ENCODE measurements at regions not wholly inside any gene's neighbourhood (a gene's known extent, or its start where the extent isn't known, plus 50 kb on each side); places are given as distances from the start of the nearest gene placed in this dataset.
A peak's percentile ranks its signal among the peaks of the same experiment; 100 is the strongest.

- no peak for DNase-seq
Observed at GRCh38 chr13:53150568-53150967, 122.0 kb downstream of the OLFM4 start.

DNA sequence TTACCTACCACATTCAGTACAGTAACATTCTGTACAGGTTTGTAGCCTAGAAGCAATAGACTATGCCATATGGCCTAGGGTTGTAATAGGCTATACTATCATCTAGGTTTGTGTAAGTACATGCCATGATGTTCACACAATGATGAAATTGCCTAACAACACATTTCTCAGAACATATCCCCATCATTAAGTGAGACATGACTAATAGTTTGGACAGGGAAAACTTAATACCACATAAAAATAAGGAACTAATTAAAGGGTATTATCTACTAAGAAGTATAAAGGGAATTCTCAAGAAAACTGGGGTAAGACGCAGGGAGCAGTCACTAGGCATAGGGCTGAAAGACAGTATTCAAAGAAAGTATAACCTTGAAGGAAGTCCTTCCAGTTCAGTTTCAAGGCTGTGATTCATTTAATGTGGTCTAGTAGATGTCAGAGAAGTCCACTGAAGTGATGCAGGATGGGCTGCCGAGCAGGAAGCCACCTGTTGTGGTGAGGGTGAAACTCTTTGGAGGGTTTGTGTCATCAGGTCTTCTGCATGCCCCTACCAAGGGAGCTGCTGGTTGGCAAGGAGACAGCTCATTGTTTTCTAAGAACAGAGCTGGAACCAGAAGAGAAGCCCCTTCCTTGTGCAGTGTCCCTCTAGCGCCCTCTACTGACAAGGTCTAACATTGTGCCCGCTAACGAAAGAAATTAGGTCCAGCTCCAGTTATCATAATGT lies 122.9 kb downstream of the OLFM4 start:
- peak; percentile 64 for DNase-seq

DNA sequence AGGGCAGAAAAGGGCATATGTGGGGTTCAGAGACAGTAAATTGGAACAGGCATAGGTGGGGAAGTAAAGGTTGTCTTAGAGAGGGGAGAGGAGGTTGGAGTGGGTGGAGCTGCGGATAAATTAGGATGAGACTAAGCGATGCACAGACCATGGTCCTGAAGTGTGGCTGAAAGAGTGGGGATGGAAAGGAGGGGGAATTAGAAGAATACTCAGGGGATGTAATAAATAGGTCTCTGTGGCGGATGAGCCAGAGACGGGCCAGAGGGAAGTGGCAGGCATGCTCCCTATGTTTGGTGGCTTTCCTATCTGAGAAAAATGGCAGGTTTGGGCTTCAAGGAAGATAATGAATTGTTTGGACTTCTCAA lies 123.4 kb downstream of the OLFM4 start:
- DNase-seq: no peak

DNA sequence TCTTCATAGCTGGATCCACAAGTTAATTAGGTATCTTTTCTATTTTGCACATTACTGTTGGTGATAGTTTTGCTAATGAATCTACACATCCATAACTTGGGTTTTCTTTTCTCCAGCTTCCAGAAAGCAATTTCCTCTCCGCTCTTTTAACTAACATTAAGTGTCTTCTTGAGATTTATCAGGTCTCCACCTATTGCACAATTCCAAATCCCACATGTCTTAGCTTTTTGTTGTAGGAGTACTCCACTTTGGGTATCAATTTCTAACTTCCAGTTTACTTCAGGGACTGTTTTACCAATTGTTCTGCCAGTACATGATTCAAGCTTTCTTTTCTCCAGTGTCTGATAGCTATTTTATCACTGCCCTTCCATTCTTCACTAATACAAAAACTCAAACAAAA lies 129.6 kb downstream of the OLFM4 start:
- no peak for DNase-seq

DNA sequence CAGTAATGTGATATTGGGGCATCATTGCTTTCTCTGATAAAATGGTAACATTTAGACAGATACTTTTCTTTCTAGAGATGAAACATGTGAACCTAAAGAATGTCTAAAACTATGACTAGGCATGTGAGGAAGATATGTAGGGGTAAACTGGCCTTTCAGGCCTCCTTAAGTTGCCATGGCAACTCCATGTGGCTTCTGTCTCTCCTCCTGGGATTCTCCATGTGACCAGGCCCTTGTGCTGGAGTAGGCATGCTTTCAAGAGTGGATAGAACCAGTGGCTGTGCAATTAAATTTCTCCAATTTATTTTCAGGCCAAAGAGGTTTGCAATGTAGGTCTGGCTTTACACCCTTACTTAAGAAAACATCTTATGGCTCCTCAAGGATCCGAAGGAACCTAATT lies 130.8 kb downstream of the OLFM4 start:
- DNase-seq: no peak

DNA sequence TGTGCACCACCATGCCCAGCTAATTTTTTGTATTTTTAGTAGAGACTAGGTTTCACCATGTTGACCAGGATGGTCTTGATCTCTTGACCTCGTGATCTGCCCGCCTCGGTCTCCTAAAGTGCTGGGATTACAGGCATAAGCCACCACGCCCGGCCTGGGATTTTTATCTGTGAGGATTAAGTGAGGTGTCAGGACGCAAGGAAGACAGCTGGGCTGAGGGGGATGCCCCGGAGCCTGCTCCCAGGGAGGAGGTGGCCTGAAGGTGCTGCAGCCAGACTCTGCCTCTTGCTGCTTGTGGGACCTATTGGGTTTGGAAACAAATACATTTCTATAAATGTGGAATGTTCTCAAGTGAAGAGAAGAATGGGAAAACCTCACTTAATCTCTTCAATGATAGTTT lies 131.6 kb downstream of the OLFM4 start:
- no peak for DNase-seq

DNA sequence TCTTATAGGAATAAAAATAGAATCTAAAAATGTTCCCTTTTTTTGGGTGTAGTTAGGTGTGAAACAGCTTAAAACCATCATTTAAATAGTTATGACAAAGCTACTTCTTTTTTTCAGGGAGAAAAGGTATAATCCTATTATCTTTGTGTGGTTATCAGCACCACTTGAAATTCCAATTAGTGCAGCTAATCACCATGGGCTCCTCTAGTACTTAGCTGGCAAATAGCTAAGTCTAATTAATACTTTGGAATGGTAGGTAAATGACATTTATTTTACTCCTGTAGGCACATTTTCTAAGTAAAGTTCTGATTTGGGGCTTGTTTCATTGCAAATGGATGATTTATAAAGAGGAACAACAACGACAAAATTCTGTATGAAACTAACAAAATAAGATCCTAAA lies 132.6 kb downstream of the OLFM4 start:
- DNase-seq: no peak

DNA sequence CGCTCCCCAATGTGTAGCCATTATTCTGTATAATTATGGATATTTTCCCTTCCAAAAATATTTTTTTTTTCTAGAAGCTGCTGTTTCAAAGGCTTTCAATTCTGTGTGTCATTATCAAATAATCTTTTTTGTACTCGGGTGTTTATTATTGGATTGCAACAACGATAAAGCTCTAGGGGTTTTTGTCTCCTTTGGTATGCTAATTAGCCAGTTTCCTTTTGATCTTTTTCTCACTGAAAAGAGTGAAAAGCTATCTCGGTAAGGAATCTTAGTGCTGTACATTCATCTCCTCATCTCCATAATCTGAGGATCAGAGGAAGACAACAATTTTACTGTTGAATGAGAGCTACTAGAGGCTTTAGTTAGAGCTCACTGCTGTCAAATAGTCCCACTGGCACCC lies 136.6 kb downstream of the OLFM4 start:
- no peak for DNase-seq

DNA sequence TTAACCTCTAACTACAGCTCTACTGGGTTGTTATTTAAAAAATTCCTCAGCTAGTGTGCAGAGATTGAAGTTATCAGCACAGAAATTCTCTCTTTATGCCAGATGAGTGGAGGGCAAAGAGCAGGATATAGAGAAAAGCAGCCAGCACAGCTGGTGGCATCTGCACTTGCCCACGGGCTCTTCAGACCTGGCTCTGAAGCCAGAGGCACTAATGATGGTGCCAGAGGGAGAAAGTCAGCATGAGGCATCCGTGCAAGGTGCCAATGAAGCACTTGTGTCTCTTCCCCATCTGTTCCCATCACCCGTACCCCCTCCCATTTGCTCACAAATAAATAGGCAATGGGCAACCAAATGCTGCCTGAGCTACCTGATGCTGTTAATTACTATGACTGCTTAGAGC lies 138.9 kb downstream of the OLFM4 start:
- peak; percentile 79 for DNase-seq

GRCh38 chr13:53170910-53171309 lies 142.3 kb downstream of the OLFM4 start:
- DNase-seq: no peak

- DNase-seq: no peak
Observed at GRCh38 chr13:53174545-53174944, 145.9 kb downstream of the OLFM4 start.

GRCh38 chr13:53180684-53181083 lies 152.1 kb downstream of the OLFM4 start:
- no peak for DNase-seq

- no peak for DNase-seq
Observed at GRCh38 chr13:53182724-53183123, 154.1 kb downstream of the OLFM4 start.

DNA sequence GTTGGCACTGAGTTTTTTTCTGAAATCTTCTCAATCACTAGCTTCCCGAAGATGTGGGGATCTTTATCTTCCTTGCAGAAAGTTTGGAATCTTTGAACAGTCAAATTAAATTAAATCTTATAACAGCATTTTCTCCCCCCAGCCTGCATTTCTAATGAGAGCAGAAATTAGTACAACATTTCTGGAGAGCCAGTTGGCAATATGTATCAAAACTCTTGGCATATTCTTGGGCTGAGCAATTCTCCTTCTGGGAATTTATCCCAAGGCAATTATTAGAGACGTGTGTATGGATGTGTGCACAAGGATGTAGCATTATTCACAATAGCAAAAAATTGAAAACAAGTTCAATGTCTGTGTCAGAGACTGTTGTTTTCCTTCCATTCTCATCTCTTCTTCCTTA lies 159.5 kb downstream of the OLFM4 start:
- DNase-seq: no peak

DNA sequence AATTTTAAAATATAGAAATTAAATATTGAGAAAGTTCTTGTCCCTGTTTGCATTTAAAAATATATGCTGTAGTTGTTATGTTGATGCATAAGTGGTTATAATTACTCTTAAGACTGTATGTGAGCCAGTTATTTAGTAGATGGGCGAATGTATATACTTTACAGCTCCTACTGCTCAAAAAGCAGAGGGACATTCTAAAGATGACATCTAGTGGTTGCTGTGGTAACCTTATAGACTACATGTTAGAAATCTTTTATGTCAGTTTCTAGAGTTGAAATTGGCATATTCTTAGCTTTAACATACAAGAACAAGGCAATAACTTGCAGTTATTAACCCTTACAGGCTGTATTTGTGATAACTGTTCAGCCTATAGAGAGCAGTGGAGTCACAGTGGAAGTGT lies 160.5 kb downstream of the OLFM4 start:
- no peak for DNase-seq

DNA sequence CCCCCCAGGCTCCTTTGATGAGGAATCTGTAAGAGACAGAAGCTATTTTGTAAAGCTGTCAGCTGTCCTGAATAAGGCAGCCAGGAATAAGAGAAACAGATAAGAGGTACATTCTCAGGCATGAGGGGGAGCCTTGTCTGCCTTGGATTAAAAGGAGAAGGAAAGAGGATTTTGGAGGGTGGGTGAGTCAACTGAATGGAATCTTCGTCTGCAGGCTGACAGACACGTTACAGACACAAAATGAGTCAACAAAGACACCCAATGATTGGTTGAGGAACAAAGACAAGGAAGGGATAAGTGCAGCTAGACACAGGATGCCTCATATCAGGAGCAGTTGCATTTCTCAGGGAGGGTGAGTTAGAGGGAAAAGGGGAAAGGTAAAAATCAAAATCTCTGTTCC lies 162.5 kb downstream of the OLFM4 start:
- no peak for DNase-seq

DNA sequence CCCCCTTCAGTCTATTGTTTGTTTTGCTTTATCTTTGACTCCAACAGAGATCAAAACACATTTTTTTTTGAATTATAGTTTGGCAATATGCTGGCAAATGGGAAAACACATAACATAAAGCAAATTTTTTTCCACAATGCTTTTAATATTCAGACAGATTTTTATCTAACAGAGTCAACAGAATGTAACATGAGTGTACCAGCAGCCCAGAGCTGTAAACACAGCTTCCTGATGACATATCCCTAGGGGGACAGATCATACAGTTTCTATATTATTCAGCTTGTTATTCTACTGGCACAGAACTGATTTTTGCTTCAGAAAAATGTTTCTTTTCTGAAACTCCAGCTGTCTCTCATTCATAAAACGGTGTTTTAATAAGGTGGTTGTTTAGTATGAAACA lies 168.8 kb downstream of the OLFM4 start:
- DNase-seq: no peak

DNA sequence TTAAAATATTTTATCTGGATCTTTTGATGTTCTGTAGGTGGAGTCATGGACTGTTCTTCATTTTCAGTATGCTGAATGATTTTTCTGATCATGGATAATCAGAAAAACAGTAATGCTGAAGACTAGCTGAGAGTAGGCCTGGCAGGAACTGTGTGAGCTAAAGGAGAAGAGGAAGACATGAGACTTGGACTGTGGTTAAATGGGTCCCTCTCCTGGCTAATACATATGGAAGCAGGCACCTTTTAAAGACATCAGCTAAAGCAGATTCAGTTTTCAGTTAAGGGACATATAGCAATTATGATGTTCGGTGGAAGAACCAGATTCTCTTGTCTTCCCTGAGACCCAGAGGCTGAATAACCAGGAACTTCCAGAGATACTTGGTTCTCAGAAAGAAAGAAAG lies 169.4 kb downstream of the OLFM4 start:
- no peak for DNase-seq

DNA sequence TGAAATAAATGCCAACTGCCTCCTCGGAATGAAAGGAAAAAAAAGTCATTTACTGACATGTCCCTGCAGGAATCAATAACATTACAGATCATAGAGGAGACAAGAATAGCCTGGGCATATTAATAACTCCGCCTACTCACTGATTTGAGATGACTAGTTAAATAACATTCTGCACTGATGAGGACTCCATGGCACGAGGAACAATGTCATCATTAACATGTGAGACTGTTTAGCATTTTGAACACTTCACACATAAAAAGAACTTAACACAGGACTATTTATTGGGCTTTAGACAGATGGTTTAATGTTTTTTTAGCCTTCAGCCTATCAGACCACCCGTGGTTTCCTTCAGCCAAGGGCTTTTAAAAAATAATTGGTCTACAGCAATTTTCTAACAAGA lies 170.1 kb downstream of the OLFM4 start:
- peak; percentile 10 for DNase-seq

DNA sequence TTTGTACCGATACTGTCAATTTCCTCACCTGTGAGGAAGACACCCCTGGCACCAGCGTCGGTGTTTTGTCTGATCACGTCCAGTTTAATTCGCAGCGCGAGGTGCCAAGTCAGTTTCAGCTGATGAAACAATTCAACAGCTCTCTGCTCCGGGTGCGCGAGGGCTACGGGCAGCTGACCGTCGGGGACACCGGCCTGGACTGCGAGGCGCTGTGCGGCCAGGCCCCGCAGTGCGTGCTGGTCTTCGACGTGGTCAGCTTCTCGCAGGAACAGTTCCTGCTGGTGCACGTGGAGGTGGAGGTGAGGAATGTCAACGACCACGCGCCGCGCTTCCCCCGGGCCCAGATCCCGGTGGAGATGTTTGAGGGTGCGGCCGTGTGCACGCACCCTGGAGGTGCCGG lies 171.5 kb downstream of the OLFM4 start:
- DNase-seq: no peak

- DNase-seq: no peak
Observed at GRCh38 chr13:53200498-53201453, 172.2 kb downstream of the OLFM4 start.

GRCh38 chr13:53201454-53202225 lies 173.0 kb downstream of the OLFM4 start:
- DNase-seq: peak; percentile 25

DNA sequence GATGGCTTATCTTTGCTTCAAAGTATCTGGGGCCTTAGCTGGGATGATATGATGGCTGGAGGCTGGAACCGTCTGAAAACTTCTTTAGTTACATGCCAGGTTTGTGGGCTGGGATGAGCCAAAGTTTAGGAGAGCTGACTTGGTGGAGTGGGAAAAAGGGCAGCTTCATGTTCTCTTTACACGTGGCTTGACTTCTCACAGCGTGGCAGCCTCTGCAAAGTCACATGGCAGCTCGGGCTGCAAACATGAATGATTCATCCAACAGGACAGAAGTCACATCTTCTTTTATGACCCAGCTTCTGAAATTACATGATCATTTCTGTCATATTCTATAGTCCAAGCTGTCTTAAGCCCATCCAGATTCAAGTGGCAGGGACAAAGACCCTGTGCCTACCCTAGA lies 176.0 kb downstream of the OLFM4 start:
- DNase-seq: no peak

- no peak for DNase-seq
Observed at GRCh38 chr13:53206455-53206854, 177.8 kb downstream of the OLFM4 start.
